GM10248 (cell line): ENCODE measurements at regions not wholly inside any gene's neighbourhood (a gene's known extent, or its start where the extent isn't known, plus 50 kb on each side); places are given as distances from the start of the nearest gene placed in this dataset.

Experiments used
- CTCF ChIA-PET: fragments of 300-600 bp; sonication (Branson Sonifier 250); formaldehyde crosslinking; extraction: SDS; loops from one replicate; lab custom pipeline; 2021; ENCODE audit warnings: antibody characterized with exemption; lab: Yijun Ruan, JAX
- POLR2A ChIA-PET: fragments of 350-650 bp; sonication (Branson Sonifier 250); formaldehyde crosslinking; extraction: SDS; loops from one replicate; lab custom pipeline; 2020; ENCODE audit warnings: antibody characterized with exemption; lab: Yijun Ruan, JAX
- DNase-seq: peaks from one replicate; pipeline ENCODE4 v3.0.0; 2012; ENCODE audit errors: extremely low spot score
- CTCF ChIP-seq: IDR thresholded peaks from 2 replicates; pipeline ENCODE4 v1.5.1; 2012; ENCODE audit warnings: mild to moderate bottlenecking, low read depth; ENCODE audit errors: extremely low read depth, missing control alignments, control extremely low read depth

- TF ChIP-seq CTCF, result no peak
- DNase-seq, result no peak
- ChIA-PET CTCF (no interaction called here), POLR2A (no interaction called here)
These were observed 73.8 kb upstream of the IFNE start for GRCh38 chr9:21555911-21556310.

- ChIA-PET CTCF (no interaction called here), POLR2A (no interaction called here)
- TF ChIP-seq CTCF, result no peak
- DNase-seq, result no peak
These were observed 74.7 kb upstream of the IFNE start for GRCh38 chr9:21556581-21557427.

DNA sequence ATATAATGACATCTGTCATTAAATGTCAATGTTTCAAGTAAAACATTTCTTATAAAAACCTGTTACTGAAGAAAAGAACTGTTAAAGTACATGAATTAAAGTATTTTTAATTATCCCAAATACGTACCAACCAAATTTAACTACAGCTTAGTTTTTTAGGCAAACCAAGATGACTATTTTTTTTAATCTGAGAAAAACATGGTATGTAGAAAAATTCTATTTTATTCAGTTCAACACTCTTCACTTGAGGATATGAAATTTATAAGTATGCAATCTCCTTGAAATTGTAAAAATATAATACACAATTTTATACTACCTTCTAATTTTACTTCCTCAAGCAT, 75.3 kb upstream of the IFNE start:
- no peak for DNase-seq
- ChIA-PET POLR2A (no interaction called here), CTCF (interaction anchor here (0.9 kb wide), 1 partner anchor 153 kb away, joined by 3 read pairs; no protein-coding TSS in a partner anchor)
- TF ChIP-seq CTCF, result no peak

- POLR2A ChIA-PET, result no interaction called here
- no peak for TF ChIP-seq CTCF
- CTCF ChIA-PET, result interaction anchor here (0.9 kb wide), 1 partner anchor 153 kb away, joined by 3 read pairs; no protein-coding TSS in a partner anchor
- no peak for DNase-seq
These were observed 76.0 kb upstream of the IFNE start for GRCh38 chr9:21558079-21558478.

DNA sequence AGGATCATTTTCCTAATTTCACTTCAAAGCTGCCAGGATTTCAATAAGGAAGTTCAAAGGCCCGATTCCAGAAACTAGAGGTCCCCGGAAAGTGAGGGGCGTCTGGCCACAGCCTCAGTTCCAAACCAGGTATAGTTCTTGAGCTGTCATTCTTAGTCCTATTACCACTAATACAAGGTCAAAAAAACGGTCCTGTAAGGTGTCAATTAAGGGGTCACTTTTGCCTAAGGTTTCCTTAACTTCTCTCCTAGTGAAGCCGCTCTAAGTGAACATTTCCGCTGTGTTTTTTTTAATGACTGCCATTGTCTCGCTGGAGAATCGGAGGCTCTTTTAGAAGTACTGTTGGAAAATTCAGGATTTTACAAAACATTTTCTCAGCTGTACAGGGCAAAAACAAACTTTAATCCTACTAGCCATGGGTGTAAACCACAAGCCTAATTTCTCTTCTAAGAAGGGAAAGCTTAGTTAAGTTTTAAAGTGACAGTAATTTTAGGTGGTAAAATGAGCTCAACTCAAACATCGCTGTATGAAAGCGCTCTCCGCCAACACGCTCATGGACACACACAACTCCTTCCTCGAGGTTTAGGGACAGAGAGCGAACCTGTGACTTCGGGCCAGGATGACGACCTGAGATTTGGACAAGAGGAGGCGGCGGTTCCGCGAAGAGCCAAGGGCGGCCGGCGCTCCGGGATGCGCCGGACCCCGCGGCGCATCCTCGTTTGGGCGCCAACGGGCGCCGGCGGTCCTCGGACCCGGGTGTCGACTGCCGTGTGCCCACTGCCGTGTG, 76.7 kb upstream of the IFNE start:
- POLR2A ChIA-PET, result interaction anchor here (0.7 kb wide), 1 partner anchor 35 kb away, joined by 3 read pairs; no protein-coding TSS in a partner anchor
- CTCF ChIA-PET, result interaction anchor here (1.3 to 1.8 kb wide), 2 partner anchors 14 to 38 kb away, joined by 3 to 6 read pairs; no protein-coding TSS in a partner anchor
- no peak for TF ChIP-seq CTCF
- DNase-seq, result no peak
